H1 (cell line): ENCODE measurements at regions not wholly inside any gene's neighbourhood (a gene's known extent, or its start where the extent isn't known, plus 50 kb on each side); places are given as distances from the start of the nearest gene placed in this dataset.

ENCODE experiments used
- MAX ChIP-seq: IDR thresholded peaks from 2 replicates; pipeline ENCODE4 v1.6.1; 2012; ENCODE audit warnings: inconsistent platforms

- no peak for TF ChIP-seq MAX
These were observed 364.1 kb upstream of the E2F7 start (continued) for GRCh38 chr12:77429426-77429825.
